ENCODE measurements at regions not wholly inside any gene's neighbourhood (a gene's known extent, or its start where the extent isn't known, plus 50 kb on each side); places are given as distances from the start of the nearest gene placed in this dataset.

GRCh38 chr9:4435197-4435596 lies 55.1 kb upstream of the SLC1A1 start:
- DNase-seq (ENCODE audit: low read depth): peak; percentile 2

DNA sequence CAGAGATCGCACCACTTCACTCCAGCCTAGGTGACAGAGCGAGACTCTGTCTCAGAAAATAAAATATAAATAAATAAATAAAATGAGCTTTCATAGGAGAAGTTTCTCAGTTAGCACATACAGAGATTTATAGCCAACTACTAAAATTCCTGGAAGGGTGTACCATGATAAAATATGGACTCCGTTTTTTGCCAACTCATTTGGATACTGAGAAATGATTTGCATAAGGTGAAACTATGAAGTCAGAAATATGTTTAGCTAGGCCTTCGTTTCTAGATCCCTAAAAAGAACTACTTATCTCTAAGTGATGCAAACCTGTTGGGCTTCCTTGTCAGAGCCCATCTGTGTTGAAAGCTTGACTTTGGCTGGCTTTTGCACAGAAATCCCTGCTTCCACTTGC lies 56.9 kb upstream of the SLC1A1 start:
- no peak for DNase-seq (ENCODE audit: low read depth)

DNA sequence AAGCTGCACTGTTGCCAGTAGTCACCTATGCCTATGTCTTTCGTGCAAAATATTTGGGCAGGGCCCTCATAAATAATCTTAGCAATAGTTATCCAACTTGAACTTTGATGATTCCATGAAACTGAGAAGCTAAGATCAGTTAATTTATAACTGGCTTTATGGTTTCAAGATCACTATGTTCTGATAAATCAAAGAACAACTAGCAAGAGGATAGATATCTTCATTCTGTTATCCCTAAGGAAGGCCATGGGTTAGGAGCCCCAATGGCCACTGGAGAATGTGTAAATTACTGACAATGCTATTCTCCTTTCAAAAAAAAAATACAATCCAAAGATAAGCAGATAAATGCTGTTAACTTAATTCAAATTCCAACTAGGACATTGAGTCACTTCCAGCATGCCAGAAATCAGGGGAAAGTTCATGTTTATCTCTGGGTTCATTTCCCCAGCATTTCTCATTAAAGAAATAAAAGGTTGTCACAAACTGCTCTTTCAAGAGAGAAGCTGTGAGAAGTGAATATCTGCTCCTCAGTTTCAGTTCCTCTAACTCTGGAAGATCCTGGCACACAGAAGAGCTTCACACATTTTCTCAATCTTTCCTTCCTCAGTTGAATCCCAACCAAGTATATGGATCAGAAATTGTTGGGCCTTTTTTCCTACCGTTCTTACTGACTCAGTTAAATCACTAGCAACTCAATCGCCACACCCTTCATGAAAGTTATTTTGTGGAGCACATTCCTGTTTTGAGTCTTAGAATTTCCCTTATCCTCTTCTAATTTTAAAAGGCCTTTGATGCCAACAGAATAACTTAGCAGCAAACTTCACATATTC lies 59.6 kb upstream of the SLC1A1 start:
- no peak for DNase-seq (ENCODE audit: low read depth)

GRCh38 chr9:4425319-4426045 lies 64.8 kb upstream of the SLC1A1 start:
- no peak for DNase-seq (ENCODE audit: low read depth)

DNA sequence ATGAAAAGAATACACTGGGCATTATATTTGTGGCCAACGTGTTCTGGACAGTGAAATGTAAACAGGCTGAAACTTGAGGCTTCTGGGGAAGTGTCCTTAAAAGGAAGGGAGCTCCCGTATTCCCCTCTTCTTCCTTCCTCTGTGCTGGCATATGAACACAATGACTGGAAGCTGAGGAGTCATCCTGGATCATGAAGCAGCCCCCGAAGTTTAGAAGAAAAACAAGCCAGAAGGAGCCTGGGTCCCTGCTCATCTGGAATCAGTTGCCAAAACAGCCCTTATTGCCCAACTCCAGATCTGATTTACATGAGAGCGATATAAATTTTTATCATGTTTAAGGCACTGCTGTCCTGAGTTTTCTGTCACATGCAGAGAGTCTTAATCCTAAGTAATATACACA lies 65.4 kb upstream of the SLC1A1 start:
- no peak for DNase-seq (ENCODE audit: low read depth)

DNA sequence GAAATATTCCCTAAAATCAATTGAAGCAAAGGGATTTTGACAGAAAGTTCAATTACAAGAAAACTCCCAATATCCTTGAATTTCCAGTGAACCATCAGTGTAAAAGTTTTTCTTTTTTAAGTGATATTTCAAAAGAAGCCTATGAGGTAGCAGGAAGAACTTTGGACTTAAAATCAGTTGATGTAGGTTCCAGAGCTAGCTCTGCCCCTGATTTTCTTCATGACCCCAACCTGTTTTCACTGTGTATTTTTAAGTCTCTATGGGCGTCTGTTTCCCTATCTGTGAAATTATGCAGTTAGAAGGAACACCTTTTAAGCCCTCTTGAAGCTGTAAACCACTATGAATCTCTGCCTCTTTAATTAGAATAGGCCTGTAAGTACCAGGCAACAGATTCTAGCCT lies 66.2 kb upstream of the SLC1A1 start:
- no peak for DNase-seq (ENCODE audit: low read depth)

DNA sequence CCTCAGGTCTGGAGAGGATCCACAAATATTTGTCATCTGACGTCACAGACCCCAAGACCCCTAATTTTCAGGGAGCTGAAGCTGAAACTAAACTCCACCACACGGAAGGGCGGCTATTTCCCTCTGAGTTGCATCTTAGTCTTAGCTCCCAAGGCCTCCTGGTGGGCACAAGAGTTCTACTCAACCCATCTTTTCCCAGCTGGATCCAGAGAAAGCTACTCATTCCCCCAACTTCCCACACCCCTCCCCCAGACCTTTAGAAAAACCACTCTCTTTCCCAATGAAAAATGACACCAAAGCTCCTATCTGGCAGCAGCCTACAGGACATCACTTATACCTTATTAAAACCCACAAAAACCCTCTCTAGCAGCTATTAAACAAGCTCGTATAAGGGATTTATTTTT lies 67.1 kb upstream of the SLC1A1 start:
- no peak for DNase-seq (ENCODE audit: low read depth)

- no peak for DNase-seq (ENCODE audit: low read depth)
Observed at GRCh38 chr9:4422495-4422894, 67.8 kb upstream of the SLC1A1 start.

DNA sequence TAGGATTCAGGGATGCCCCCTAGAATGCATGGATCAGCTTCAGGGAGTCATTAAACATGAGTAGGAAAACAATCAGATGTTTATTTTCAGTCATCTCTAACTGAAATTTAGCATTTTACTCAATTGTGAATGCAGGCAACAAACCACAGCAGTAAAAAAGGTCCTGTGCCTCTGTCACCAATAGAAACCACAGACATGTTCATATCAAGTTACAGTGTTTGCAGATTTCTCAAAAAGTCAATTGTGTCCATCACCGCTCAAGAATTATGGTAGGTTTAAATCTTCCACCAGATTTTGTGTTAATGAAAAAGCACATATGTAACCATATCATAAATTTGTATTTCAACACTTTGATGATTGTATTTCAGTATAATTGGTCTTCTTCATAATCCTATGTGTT lies 68.4 kb upstream of the SLC1A1 start:
- no peak for DNase-seq (ENCODE audit: low read depth)

DNA sequence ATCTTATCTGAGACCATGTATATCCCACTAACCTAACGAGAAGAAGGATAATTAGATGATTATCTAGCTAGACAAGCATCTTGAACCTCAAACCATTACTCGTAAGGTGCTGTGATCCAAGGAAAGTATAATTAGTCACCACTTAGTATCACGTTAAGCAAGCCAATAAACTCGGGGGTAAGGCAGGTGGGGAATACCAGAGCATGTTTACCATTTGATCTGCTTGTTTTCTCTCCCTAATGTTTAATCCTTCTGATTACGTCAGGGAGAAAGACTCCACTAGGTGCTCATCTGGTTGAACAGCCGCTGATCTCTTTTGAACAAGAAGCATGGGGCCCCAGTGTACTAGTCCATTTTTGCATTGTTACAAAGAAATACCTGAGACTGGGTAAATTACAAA lies 69.9 kb upstream of the SLC1A1 start:
- DNase-seq (ENCODE audit: low read depth): no peak

GRCh38 chr9:4417578-4418325 lies 72.5 kb upstream of the SLC1A1 start:
- no peak for DNase-seq (ENCODE audit: low read depth)

DNA sequence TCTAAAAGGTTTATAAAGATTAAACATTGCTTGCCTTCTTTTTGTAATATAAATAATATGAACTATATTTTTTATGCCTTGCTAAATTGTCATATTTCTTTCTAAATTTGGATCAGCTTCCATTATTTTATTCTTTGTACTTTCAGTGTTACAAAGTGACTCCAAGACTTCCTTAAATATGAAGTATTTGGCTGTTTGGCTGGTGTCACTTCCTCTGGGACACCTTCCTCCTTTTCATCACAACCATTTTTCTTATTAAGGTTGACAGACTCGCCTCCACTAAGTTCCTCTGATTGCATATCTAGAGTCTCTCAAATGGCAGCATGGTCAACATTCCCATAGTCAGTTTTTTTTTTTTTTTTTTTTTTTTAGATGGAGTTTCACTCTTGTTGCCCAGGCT lies 73.8 kb upstream of the SLC1A1 start:
- no peak for DNase-seq (ENCODE audit: low read depth)

- no peak for DNase-seq (ENCODE audit: low read depth)
Observed at GRCh38 chr9:4415281-4415680, 75.0 kb upstream of the SLC1A1 start.

GRCh38 chr9:4413856-4414255 lies 76.4 kb upstream of the SLC1A1 start:
- no peak for DNase-seq (ENCODE audit: low read depth)

DNA sequence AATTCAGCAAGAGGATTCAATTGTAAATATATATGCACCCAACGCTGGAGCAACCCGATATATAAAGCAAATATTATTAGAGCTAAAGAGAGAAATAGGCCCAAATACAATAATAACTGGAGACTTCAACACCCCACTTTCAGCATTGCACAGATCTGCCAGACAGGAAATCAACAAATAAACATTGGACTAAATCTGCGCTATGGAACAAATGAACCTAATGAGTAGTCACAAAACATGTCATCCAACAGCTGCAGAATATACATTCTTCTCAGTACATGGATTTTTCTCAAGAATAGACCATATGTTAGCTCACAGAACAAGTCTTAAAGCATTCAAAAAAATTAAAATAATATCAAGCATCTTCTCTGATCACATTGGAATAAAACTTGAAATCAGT lies 86.1 kb upstream of the SLC1A1 start:
- no peak for DNase-seq (ENCODE audit: low read depth)

DNA sequence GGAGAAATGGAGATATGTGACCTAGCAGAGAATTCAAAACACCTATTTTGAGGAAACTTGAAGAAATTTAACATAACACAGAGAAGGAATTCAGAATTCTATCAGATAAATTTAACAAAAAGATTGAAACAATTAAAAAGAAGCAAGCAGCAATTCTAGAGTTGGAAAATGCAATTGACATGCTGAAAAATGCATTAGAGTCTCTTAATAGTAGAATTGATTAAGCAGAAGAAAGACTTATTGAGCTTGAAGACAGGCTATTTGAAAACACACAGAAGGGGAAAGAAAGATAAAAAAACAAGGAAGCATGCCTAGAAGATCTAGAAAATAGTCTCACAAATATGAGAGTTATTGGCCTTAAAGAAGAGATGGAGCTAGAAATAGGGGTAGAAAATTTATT lies 87.8 kb upstream of the SLC1A1 start:
- no peak for DNase-seq (ENCODE audit: low read depth)

GRCh38 chr9:4400731-4401130 lies 89.5 kb upstream of the SLC1A1 start:
- no peak for DNase-seq (ENCODE audit: low read depth)

DNA sequence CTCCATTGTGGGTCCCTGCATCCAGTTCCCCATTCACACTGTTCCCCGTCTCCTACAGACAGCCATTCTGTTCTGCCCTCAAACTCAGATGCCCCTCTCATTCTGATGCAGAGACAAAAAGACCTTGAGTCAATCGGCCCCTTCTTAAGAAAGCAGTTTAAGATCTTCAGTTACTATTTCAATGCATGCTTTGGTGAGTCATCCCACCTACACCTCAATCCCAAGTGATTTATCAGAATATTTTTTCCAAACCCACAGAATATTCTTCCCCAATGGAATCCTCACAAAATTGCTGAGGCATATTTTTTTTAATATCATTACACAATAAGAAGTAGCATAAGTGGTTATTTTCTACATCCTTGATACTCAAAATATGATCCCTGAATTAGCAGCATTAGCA lies 92.4 kb upstream of the SLC1A1 start:
- no peak for DNase-seq (ENCODE audit: low read depth)

DNA sequence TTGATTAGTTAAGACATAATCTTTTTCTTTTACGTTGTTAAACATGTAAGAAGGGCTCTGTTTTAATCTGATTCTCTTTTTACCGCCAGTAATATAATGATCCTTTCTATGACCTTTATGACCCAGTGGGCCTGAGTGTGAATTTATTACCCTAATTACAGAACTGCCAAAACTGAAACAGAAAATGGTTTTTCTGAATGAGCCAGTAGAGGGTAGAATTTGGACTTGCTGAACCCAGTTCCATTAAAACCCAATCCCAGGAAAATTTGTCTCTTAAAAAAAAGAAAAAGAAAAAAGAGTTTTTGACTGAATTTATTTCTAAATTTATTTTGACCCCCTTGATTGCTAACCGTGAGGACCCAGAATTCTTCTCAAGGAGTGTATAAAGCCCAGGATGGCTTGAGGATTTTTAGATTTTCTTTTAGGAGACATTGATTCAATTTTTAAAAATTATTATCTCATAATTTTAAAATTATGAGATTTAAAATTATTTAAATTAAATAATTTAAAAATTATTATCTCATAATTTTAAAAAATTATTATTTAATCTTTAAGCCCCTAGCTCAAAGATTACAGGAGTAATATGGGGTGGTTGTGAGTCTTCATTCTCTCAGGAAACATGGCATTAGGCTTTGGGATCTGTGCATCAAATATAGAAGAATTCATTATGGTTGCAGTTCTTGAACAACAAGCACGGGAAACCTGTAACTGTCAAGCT lies 94.1 kb upstream of the GLIS3 start:
- no peak for DNase-seq (ENCODE audit: low read depth)

DNA sequence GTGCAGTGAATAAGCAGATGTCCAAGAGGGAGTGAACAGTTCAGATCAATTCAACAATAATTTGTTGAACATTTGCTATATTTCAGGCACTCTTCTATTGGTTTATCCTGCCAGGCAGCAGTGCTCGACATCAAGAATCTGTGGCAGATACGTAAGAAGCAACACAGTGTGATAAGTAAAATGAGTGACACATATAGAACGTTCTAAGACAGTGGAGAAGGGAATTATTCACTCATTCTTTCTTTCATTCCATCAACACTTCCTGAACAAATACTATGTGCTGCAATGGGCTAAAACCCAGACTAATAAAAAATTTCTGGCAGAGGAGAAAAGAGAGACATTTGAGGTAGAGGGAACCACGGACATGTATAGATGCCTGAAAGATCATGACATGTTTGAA lies 89.9 kb upstream of the GLIS3 start:
- DNase-seq (ENCODE audit: low read depth): no peak

- DNase-seq (ENCODE audit: low read depth): no peak
Observed at GRCh38 chr9:4389003-4389402, 89.1 kb upstream of the GLIS3 start.

DNA sequence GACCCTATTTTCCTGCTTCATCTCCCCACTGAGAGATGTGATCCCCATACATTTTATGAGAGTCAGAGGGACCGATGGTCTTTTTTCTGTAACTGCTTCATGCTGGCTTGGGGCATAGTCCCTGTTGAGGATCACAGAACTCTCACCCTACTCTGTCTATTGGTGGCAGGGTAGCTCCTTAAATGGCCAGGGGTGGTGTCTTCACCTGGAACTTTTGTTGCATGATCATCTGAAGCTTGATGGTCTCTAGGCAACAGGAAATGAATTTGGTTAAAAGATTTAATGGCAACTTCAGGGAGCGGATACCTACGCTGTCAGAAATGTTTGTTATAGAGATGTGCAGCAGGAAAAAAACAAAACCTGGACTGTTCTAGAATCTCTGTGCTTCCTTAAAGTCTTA lies 87.0 kb upstream of the GLIS3 start:
- DNase-seq (ENCODE audit: low read depth): no peak

Measured in fibroblast of the conjunctiva (primary cell).